GM13976 (cell line): ENCODE measurements at regions not wholly inside any gene's neighbourhood (a gene's known extent, or its start where the extent isn't known, plus 50 kb on each side); places are given as distances from the start of the nearest gene placed in this dataset.

ENCODE experiments used
- DNase-seq: peaks from one replicate; pipeline ENCODE4 v3.0.0; 2012; ENCODE audit warnings: low spot score
- CTCF ChIP-seq: IDR thresholded peaks from 2 replicates; pipeline ENCODE4 v1.5.1; 2012; ENCODE audit warnings: borderline replicate concordance, mild to moderate bottlenecking; ENCODE audit not compliant: insufficient read depth; ENCODE audit errors: extremely low read depth, missing control alignments, control extremely low read depth
- in situ Hi-C: fragments of 300-500 bp; cut with MboI; formaldehyde crosslinking; loops from one replicate; pipeline ENCODE4 v1.12.0; 2022; ENCODE audit warnings: low sequenced_read_pairs, mixed read lengths, inconsistent platforms; ENCODE audit not compliant: unreplicated experiment

- DNase-seq = no peak
- no peak for TF ChIP-seq CTCF
- in situ Hi-C loops = no loop called here
These were observed 384.4 kb downstream of the TSN start for GRCh38 chr2:122139739-122140420.

GRCh38 chr2:122144884-122145283, 389.4 kb downstream of the TSN start:
- DNase-seq = no peak
- TF ChIP-seq CTCF = no peak
- in situ Hi-C loops = no loop called here

GRCh38 chr2:122145856-122146255, 390.4 kb downstream of the TSN start:
- TF ChIP-seq CTCF = no peak
- no peak for DNase-seq
- in situ Hi-C loops = no loop called here

GRCh38 chr2:122148128-122148767, 392.8 kb downstream of the TSN start:
- in situ Hi-C loops = no loop called here
- no peak for TF ChIP-seq CTCF
- no peak for DNase-seq

GRCh38 chr2:122150524-122151280, 395.3 kb downstream of the TSN start:
- no peak for DNase-seq
- in situ Hi-C loops = no loop called here
- no peak for TF ChIP-seq CTCF

GRCh38 chr2:122152571-122152970, 397.1 kb downstream of the TSN start:
- in situ Hi-C loops = no loop called here
- no peak for TF ChIP-seq CTCF
- no peak for DNase-seq
